ENCODE measurements at regions not wholly inside any gene's neighbourhood (a gene's known extent, or its start where the extent isn't known, plus 50 kb on each side); places are given as distances from the start of the nearest gene placed in this dataset.

- H3K4me1 ChIP-seq = peaks cover 3% of the 10 kb centered on the region; the same call in 1 of the 2 replicates
- H3K4me3 ChIP-seq (ENCODE audit: low read depth, low read length) = no peak overlapping the region
- H3K27me3 ChIP-seq = no peaks in the 10 kb centered on the region
- H3K9me3 ChIP-seq = no peaks in the 10 kb centered on the region
- H3K36me3 ChIP-seq = no peaks in the 10 kb centered on the region
- TF ChIP-seq CTCF (IDR thresholded peaks at IDR 0.05; ENCODE audit: low read depth, low read length) = peak; percentile 46; the same call in 1 of the 2 replicates
- no peak for DNase-seq
These were observed 973.5 kb upstream of the B3GALT2 start for GRCh38 chr1:194159941-194160340.

GRCh38 chr1:194155962-194156361, 969.5 kb upstream of the B3GALT2 start:
- no peaks in the 10 kb centered on the region for H3K36me3 ChIP-seq
- no peak for DNase-seq
- H3K27me3 ChIP-seq = no peaks in the 10 kb centered on the region
- H3K9me3 ChIP-seq = no peaks in the 10 kb centered on the region
- H3K4me1 ChIP-seq = peaks cover 3% of the 10 kb centered on the region; the same call in 1 of the 2 replicates
- TF ChIP-seq CTCF (IDR thresholded peaks at IDR 0.05; ENCODE audit: low read depth, low read length) = no peak
- H3K4me3 ChIP-seq (ENCODE audit: low read depth, low read length) = no peak overlapping the region

GRCh38 chr1:194151056-194151455, 964.6 kb upstream of the B3GALT2 start:
- Histone ChIP-seq H3K36me3 (no peaks in the 10 kb centered on the region), H3K9me3 (no peaks in the 10 kb centered on the region), H3K4me3 (ENCODE audit: low read depth, low read length) (no peak overlapping the region), H3K4me1 (no peaks in the 10 kb centered on the region), H3K27me3 (no peaks in the 10 kb centered on the region)
- DNase-seq = no peak
- no peak for TF ChIP-seq CTCF (IDR thresholded peaks at IDR 0.05; ENCODE audit: low read depth, low read length)

GRCh38 chr1:194150242-194150641, 963.8 kb upstream of the B3GALT2 start:
- H3K9me3 ChIP-seq = no peaks in the 10 kb centered on the region
- DNase-seq = no peak

GRCh38 chr1:194133152-194133551, 946.7 kb upstream of the B3GALT2 start:
- no peak for TF ChIP-seq CTCF (IDR thresholded peaks at IDR 0.05; ENCODE audit: low read depth, low read length)

More at GRCh38 chr1:194150242-194150641, 963.8 kb upstream of the B3GALT2 start:
- Histone ChIP-seq H3K36me3 (no peaks in the 10 kb centered on the region), H3K4me1 (no peaks in the 10 kb centered on the region), H3K4me3 (ENCODE audit: low read depth, low read length) (no peak overlapping the region), H3K27me3 (no peaks in the 10 kb centered on the region)
- TF ChIP-seq CTCF (IDR thresholded peaks at IDR 0.05; ENCODE audit: low read depth, low read length) = no peak

GRCh38 chr1:194118086-194118485, 931.7 kb upstream of the B3GALT2 start:
- no peak for TF ChIP-seq CTCF (IDR thresholded peaks at IDR 0.05; ENCODE audit: low read depth, low read length)
- Histone ChIP-seq H3K4me3 (ENCODE audit: low read depth, low read length) (no peak overlapping the region), H3K27me3 (no peaks in the 10 kb centered on the region), H3K4me1 (no peaks in the 10 kb centered on the region), H3K9me3 (no peaks in the 10 kb centered on the region), H3K36me3 (no peaks in the 10 kb centered on the region)
- DNase-seq = no peak

More at GRCh38 chr1:194133152-194133551, 946.7 kb upstream of the B3GALT2 start:
- no peaks in the 10 kb centered on the region for H3K27me3 ChIP-seq
- no peak overlapping the region for H3K4me3 ChIP-seq (ENCODE audit: low read depth, low read length)
- H3K9me3 ChIP-seq = no peaks in the 10 kb centered on the region
- no peaks in the 10 kb centered on the region for H3K4me1 ChIP-seq
- DNase-seq = no peak
- H3K36me3 ChIP-seq = no peaks in the 10 kb centered on the region
